ENCODE measurements at regions not wholly inside any gene's neighbourhood (a gene's known extent, or its start where the extent isn't known, plus 50 kb on each side); places are given as distances from the start of the nearest gene placed in this dataset.

DNA sequence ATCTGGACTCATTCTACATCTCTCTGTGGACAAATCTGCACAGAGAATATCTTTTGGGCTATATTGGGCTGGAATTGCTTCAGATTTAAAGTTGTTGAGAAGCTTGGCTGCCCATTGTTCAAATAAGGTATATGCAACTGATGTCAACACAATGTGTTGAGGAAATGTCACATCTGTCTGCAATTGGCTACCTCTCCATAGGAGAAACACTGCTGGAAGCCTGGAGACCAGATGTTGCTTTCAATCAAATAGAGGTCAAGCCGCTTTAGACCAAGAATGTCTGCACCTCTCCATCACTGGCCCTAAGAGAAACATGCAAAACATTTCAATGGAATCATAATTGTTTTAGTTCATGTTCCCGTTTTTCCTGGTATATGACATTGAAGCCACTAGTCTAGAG lies 720.2 kb downstream of the SLC4A3 start:
- no peak for DNase-seq

DNA sequence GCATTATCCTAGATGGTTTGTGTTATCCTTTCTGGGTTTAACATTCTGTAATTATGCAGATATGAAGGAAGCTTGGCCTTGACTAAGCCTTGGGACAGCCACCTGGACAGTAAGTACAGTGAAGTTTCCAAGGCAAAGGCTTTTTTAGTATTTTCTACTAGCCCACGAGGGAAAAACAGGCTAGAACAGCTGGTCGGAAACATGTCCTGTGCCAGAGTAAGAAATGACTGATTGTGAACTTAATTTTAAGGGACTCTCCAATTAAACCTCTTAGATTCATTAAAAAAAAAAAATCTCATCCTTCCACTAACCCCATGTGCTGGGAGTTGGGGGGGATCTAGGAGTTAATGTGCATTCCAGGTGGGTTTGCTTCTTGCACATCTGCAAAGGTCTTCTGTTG lies 720.8 kb downstream of the SLC4A3 start:
- WGBS, 2 experiments (ENCODE audit: low coverage in 1 of 2, low lambda C conversion rate in 2 of 2, missing lambda C conversion rate in 2 of 2): 53 to 57% methylated on average over 2 of the region's 2 CpGs
- Histone ChIP-seq H4K20me1 (ENCODE audit: insufficient read depth) (no peaks in the 10 kb centered on the region), H3K79me2 (ENCODE audit: insufficient read depth) (no peaks in the 10 kb centered on the region), H3K27ac (no peak overlapping the region), H3K4me2 (ENCODE audit: unreplicated experiment) (no peak overlapping the region), H3K36me3 (ENCODE audit: low read depth) (no peaks in the 10 kb centered on the region), H3K27me3 (replicated peaks; ENCODE audit: insufficient read depth) (no peaks in the 10 kb centered on the region), H3K9me3 (ENCODE audit: low read depth) (no peaks in the 10 kb centered on the region), H3K4me3 (no peak overlapping the region), H3K4me1 (ENCODE audit: insufficient read depth) (no peaks in the 10 kb centered on the region), H3K9ac (no peak overlapping the region), H3K9me2 (ENCODE audit: insufficient read depth) (no peaks in the 10 kb centered on the region), H3F3A (ENCODE audit: insufficient read depth) (no peaks in the 10 kb centered on the region), H2AFZ (no peak overlapping the region)
- in situ Hi-C loops (cut with MboI): no loop called here
- no peak for DNase-seq
- TF ChIP-seq EZH2 (IDR thresholded peaks at IDR 0.05; ENCODE audit: insufficient read depth, poor library complexity, severe bottlenecking) (no peak), EZH2phosphoT487 (IDR thresholded peaks at IDR 0.05; ENCODE audit: insufficient read depth, low read depth) (no peak)

More for the DNA sequence above, 720.2 kb downstream of the SLC4A3 start:
- 43 to 56% methylated on average over 2 of the region's 2 CpGs for WGBS, 2 experiments (ENCODE audit: low coverage in 1 of 2, low lambda C conversion rate in 2 of 2, missing lambda C conversion rate in 2 of 2)
- Histone ChIP-seq H3F3A (ENCODE audit: insufficient read depth) (no peaks in the 10 kb centered on the region), H4K20me1 (ENCODE audit: insufficient read depth) (no peaks in the 10 kb centered on the region), H3K79me2 (ENCODE audit: insufficient read depth) (no peaks in the 10 kb centered on the region), H3K4me3 (no peak overlapping the region), H2AFZ (no peak overlapping the region), H3K4me2 (ENCODE audit: unreplicated experiment) (no peak overlapping the region), H3K4me1 (ENCODE audit: insufficient read depth) (no peaks in the 10 kb centered on the region), H3K9ac (no peak overlapping the region), H3K9me2 (ENCODE audit: insufficient read depth) (no peaks in the 10 kb centered on the region), H3K36me3 (ENCODE audit: low read depth) (no peaks in the 10 kb centered on the region), H3K27ac (no peak overlapping the region), H3K9me3 (ENCODE audit: low read depth) (no peaks in the 10 kb centered on the region), H3K27me3 (replicated peaks; ENCODE audit: insufficient read depth) (no peaks in the 10 kb centered on the region)
- in situ Hi-C loops (cut with MboI): no loop called here
- no peak for TF ChIP-seq EZH2phosphoT487 (IDR thresholded peaks at IDR 0.05; ENCODE audit: insufficient read depth, low read depth)
- no peak for TF ChIP-seq EZH2 (IDR thresholded peaks at IDR 0.05; ENCODE audit: insufficient read depth, poor library complexity, severe bottlenecking)

DNA sequence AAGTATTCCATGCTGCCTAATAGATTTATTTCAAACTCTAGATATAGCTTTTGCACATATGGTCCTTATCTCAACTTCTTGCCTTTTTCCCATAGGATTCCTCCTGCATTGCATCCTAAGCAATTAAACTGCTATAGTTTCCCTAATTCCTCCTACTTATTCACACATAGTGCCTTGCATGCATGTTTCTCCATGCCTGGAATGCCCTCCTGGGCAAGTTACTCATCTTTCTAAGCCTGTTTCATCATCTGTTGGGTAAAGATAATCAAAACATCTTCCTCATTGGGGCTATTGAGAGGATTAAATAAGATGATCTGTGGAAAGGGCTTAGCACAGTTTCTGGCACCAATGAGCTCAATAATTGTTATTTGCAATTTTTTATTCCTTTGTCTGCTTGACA lies 726.5 kb downstream of the SLC4A3 start:
- Histone ChIP-seq H3K4me1 (ENCODE audit: insufficient read depth) (no peaks in the 10 kb centered on the region), H2AFZ (no peak overlapping the region), H3F3A (ENCODE audit: insufficient read depth) (no peaks in the 10 kb centered on the region), H4K20me1 (ENCODE audit: insufficient read depth) (no peaks in the 10 kb centered on the region), H3K36me3 (ENCODE audit: low read depth) (no peaks in the 10 kb centered on the region), H3K79me2 (ENCODE audit: insufficient read depth) (no peaks in the 10 kb centered on the region), H3K27me3 (replicated peaks; ENCODE audit: insufficient read depth) (no peaks in the 10 kb centered on the region), H3K9me2 (ENCODE audit: insufficient read depth) (no peaks in the 10 kb centered on the region), H3K4me2 (ENCODE audit: unreplicated experiment) (no peak overlapping the region), H3K27ac (no peak overlapping the region), H3K4me3 (no peak overlapping the region), H3K9me3 (ENCODE audit: low read depth) (no peaks in the 10 kb centered on the region), H3K9ac (no peak overlapping the region)
- in situ Hi-C loops (cut with MboI): no loop called here
- peak; percentile 53 for DNase-seq
- TF ChIP-seq EZH2phosphoT487 (IDR thresholded peaks at IDR 0.05; ENCODE audit: insufficient read depth, low read depth): no peak
- TF ChIP-seq EZH2 (IDR thresholded peaks at IDR 0.05; ENCODE audit: insufficient read depth, poor library complexity, severe bottlenecking): no peak

DNA sequence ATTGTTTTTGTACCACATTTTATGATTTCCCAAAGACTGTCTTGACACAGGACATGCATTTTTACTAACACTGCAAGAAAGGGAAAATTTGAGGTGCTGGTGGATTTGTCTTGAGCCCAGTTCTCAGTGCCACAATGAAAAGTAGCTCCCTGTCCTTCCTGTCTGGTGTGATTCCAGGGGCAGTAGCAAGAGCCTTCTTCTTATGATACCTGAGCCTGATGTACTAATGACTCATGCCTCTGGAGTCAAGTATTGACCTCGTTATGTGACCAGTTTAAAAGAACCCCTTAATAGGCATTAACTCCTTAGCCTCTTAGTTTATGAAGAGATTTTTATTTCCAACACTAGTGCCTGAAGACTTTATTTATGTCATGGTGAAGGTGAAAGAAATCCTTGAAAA lies 728.6 kb downstream of the SLC4A3 start:
- Histone ChIP-seq H3K27ac (no peak overlapping the region), H3K9me2 (ENCODE audit: insufficient read depth) (no peaks in the 10 kb centered on the region), H3K4me2 (ENCODE audit: unreplicated experiment) (no peak overlapping the region), H3K4me3 (no peak overlapping the region), H3K36me3 (ENCODE audit: low read depth) (no peaks in the 10 kb centered on the region), H3K79me2 (ENCODE audit: insufficient read depth) (no peaks in the 10 kb centered on the region), H3K9me3 (ENCODE audit: low read depth) (no peaks in the 10 kb centered on the region), H3K4me1 (ENCODE audit: insufficient read depth) (no peaks in the 10 kb centered on the region), H3F3A (ENCODE audit: insufficient read depth) (no peaks in the 10 kb centered on the region), H2AFZ (no peak overlapping the region), H3K9ac (no peak overlapping the region), H3K27me3 (replicated peaks; ENCODE audit: insufficient read depth) (no peaks in the 10 kb centered on the region), H4K20me1 (ENCODE audit: insufficient read depth) (no peaks in the 10 kb centered on the region)
- no peak for TF ChIP-seq EZH2 (IDR thresholded peaks at IDR 0.05; ENCODE audit: insufficient read depth, poor library complexity, severe bottlenecking)
- TF ChIP-seq EZH2phosphoT487 (IDR thresholded peaks at IDR 0.05; ENCODE audit: insufficient read depth, low read depth): no peak
- in situ Hi-C loops (cut with MboI): no loop called here
- no peak for DNase-seq
- 27 to 30% methylated on average over 1 of the region's 1 CpG for WGBS, 2 experiments (ENCODE audit: low coverage in 1 of 2, low lambda C conversion rate in 2 of 2, missing lambda C conversion rate in 2 of 2)

DNA sequence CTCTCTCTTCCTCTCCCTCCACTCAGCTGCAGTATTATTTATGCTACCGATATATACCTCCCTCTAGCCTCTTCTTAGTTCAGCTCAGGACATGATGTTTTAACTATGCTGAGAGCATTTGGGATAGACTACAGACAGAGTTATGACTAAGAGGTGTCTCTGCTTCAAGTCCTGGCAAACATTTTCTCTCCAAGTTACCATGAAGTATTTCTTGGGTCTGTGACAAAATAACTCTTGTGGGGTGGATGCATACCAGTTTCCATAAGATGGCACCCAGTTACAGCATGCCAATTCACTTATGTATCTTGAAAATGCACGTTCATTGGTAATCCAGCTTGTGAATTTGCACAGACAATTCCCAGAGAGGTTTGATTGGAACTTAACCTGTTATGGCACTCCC lies 737.6 kb downstream of the SLC4A3 start:
- Histone ChIP-seq H2AFZ (no peak overlapping the region), H3K4me3 (no peak overlapping the region), H3K27me3 (replicated peaks; ENCODE audit: insufficient read depth) (no peaks in the 10 kb centered on the region), H3K9me2 (ENCODE audit: insufficient read depth) (no peaks in the 10 kb centered on the region), H3K9ac (no peak overlapping the region), H3K79me2 (ENCODE audit: insufficient read depth) (no peaks in the 10 kb centered on the region), H4K20me1 (ENCODE audit: insufficient read depth) (no peaks in the 10 kb centered on the region), H3K36me3 (ENCODE audit: low read depth) (no peaks in the 10 kb centered on the region; the same call in 1 of the 2 replicates), H3F3A (ENCODE audit: insufficient read depth) (peaks cover 11% of the 10 kb centered on the region; the same call in 1 of the 2 replicates), H3K9me3 (ENCODE audit: low read depth) (no peaks in the 10 kb centered on the region), H3K4me2 (ENCODE audit: unreplicated experiment) (peak overlapping the region; percentile 39), H3K27ac (peak overlapping the region; percentile 51), H3K4me1 (ENCODE audit: insufficient read depth) (peaks cover 17% of the 10 kb centered on the region)
- DNase-seq: peak; percentile 91
- WGBS, 2 experiments (ENCODE audit: low coverage in 1 of 2, low lambda C conversion rate in 2 of 2, missing lambda C conversion rate in 2 of 2): 40 to 41% methylated on average over 2 of the region's 2 CpGs
- in situ Hi-C loops (cut with MboI): no loop called here
- TF ChIP-seq EZH2phosphoT487 (IDR thresholded peaks at IDR 0.05; ENCODE audit: insufficient read depth, low read depth): no peak
- TF ChIP-seq EZH2 (IDR thresholded peaks at IDR 0.05; ENCODE audit: insufficient read depth, poor library complexity, severe bottlenecking): no peak
